HG02885 (cell line): ENCODE measurements at regions not wholly inside any gene's neighbourhood (a gene's known extent, or its start where the extent isn't known, plus 50 kb on each side); places are given as distances from the start of the nearest gene placed in this dataset.
"Not testable (repeated sequence)": the region's sequence is repeated elsewhere in the genome, so short reads cannot be mapped to it uniquely, and the experiment has no call there.

Source experiments
- ATAC-seq: cut with Tn5 transposase; IDR thresholded peaks from one replicate; pipeline ENCODE4 v1.9.1; 2021; ENCODE audit warnings: mild to moderate bottlenecking; ENCODE audit not compliant: unreplicated experiment, poor library complexity

- no peak for ATAC-seq
Measured at GRCh38 chr21:39007985-39008384, 175.3 kb downstream of the PSMG1 start.

GRCh38 chr21:39007532-39007931 lies 175.7 kb downstream of the PSMG1 start:
- no peak for ATAC-seq

- no peak for ATAC-seq
Measured at GRCh38 chr21:39006571-39007311, 176.5 kb downstream of the PSMG1 start.

- ATAC-seq = no peak
Measured at GRCh38 chr21:39005502-39005787, 177.8 kb downstream of the PSMG1 start.

- ATAC-seq = no peak
Measured at GRCh38 chr21:39004634-39005501, 178.4 kb downstream of the PSMG1 start.

GRCh38 chr21:39003982-39004633 lies 179.1 kb downstream of the PSMG1 start:
- no peak for ATAC-seq

- ATAC-seq = no peak
Measured at GRCh38 chr21:39001341-39001740, 181.9 kb downstream of the PSMG1 start.

- ATAC-seq = no peak
Measured at GRCh38 chr21:39000496-39000895, 182.8 kb downstream of the PSMG1 start.

- ATAC-seq = no peak
Measured at GRCh38 chr21:38999161-38999560, 184.1 kb downstream of the PSMG1 start.

GRCh38 chr21:38998281-38998680 lies 185.0 kb downstream of the PSMG1 start:
- not testable (repeated sequence) for ATAC-seq

- not testable (repeated sequence) for ATAC-seq
Measured at GRCh38 chr21:38997843-38998175, 185.4 kb downstream of the PSMG1 start.

GRCh38 chr21:38997051-38997842 lies 186.0 kb downstream of the PSMG1 start:
- no peak for ATAC-seq

- ATAC-seq = no peak
Measured at GRCh38 chr21:38996355-38996754, 186.9 kb downstream of the PSMG1 start.

- no peak for ATAC-seq
Measured at GRCh38 chr21:38995731-38996130, 187.5 kb downstream of the PSMG1 start.

GRCh38 chr21:38995071-38995669 lies 188.1 kb downstream of the PSMG1 start:
- no peak for ATAC-seq

- no peak for ATAC-seq
Measured at GRCh38 chr21:38994042-38994441, 188.3 kb downstream of the ETS2 start.

GRCh38 chr21:38993561-38993960 lies 187.8 kb downstream of the ETS2 start:
- no peak for ATAC-seq

- no peak for ATAC-seq
Measured at GRCh38 chr21:38992737-38993136, 187.0 kb downstream of the ETS2 start.

GRCh38 chr21:38990424-38990794 lies 184.7 kb downstream of the ETS2 start:
- no peak for ATAC-seq

GRCh38 chr21:38989745-38990423 lies 184.2 kb downstream of the ETS2 start:
- ATAC-seq = no peak
